Body of pancreas (tissue), 4 donors: ENCODE measurements at regions not wholly inside any gene's neighbourhood (a gene's known extent, or its start where the extent isn't known, plus 50 kb on each side); places are given as distances from the start of the nearest gene placed in this dataset.

ENCODE experiments used
- ATAC-seq: fragments of 150-250 bp; one replicate; pipeline ENCODE4 v1.9.1; 2016
- DNase-seq, 4 donors: peaks; one replicate each; pipeline ENCODE4 v3.0.0-alpha.2; 2019
- H3K27ac ChIP-seq, 4 donors: fragments of 200-600 bp; sonication (generic); 1 replicate in 3 of 4; 2 replicates in 1 of 4; pipeline versions ENCODE4 v1.5.1 to v1.6.1; 2016 to 2019; ENCODE audit warnings: mild to moderate bottlenecking in 1 of 4, mixed read lengths in 1 of 4, moderate library complexity in 1 of 4
- H3K27me3 ChIP-seq, 2 donors: fragments of 200-600 bp; sonication (generic); one replicate each; pipeline ENCODE4 v1.6.0; 2016; ENCODE audit warnings: mild to moderate bottlenecking in 1 of 2
- H3K36me3 ChIP-seq, 2 donors: fragments of 200-600 bp; sonication (generic); replicated peaks in 1 of 2; 2 replicates each; pipeline ENCODE4 v1.5.1; 2016; ENCODE audit warnings: low read depth in 2 of 2; ENCODE audit not compliant: insufficient read depth in 1 of 2
- H3K4me1 ChIP-seq: fragments of 200-600 bp; sonication (generic); one replicate; pipeline ENCODE4 v1.6.0; 2016
- H3K4me3 ChIP-seq, 2 donors: fragments of 200-600 bp; sonication (generic); 1 replicate in 1 of 2; 2 replicates in 1 of 2; pipeline ENCODE4 v1.5.1; 2016 to 2019
- H3K9me3 ChIP-seq, 3 donors: fragments of 200-600 bp; sonication (generic); 1 replicate in 2 of 3; 2 replicates in 1 of 3; pipeline ENCODE4 v1.5.1; 2016
- POLR2A ChIP-seq, 3 donors: fragments of 450-650 bp; IDR thresholded peaks; one replicate each; pipeline ENCODE4 v1.6.1; 2016; ENCODE audit warnings: antibody characterized with exemption in 3 of 3, mild to moderate bottlenecking in 2 of 3
- WGBS, 2 donors: methylation state at CpG; one replicate each; pipeline ENCODE4 v1.1.5; 2017; 5-methylcytosine and 5-hydroxymethylcytosine counted together
- intact Hi-C: fragments of 100-400 bp; cut with DNase I; formaldehyde crosslinking; loops from one replicate; pipeline ENCODE4 v1.15.1; 2023
- TF ChIP-seq, protein P1 (sequence below), 7 experiments: fragments of 450-650 bp in 4 of 7; fragments of 200-600 bp in 3 of 7; sonication (generic) in 3 of 7; IDR thresholded peaks; one replicate each; pipeline ENCODE4 v1.5.1; 2016 to 2019; ENCODE audit warnings: antibody characterized with exemption in 7 of 7

DNA sequence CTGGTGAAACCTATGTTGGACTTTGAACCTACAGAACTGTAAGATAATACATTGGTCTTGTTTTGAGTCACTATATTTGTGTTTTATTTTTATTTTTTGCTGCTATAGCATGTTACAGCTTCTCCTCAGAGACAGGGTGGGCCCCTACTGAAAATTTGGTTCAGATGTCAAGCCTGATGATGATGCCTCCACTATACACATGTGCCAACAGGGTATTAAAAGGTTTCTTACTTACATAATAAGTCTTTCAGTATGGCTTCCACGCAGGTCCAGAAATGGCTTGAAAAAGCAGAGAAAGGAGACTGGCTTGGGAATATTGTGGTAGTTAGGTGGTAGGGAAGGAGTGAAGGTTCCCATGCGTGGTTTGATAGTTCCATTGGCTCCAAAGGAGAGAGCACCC is 52.9 kb upstream of the ELAC2 start:
- H3K27me3 ChIP-seq = no peaks in the 10 kb centered on the region
- TF ChIP-seq POLR2A (IDR thresholded peaks at IDR 0.05) = no peak
- TF ChIP-seq, protein P1, sequence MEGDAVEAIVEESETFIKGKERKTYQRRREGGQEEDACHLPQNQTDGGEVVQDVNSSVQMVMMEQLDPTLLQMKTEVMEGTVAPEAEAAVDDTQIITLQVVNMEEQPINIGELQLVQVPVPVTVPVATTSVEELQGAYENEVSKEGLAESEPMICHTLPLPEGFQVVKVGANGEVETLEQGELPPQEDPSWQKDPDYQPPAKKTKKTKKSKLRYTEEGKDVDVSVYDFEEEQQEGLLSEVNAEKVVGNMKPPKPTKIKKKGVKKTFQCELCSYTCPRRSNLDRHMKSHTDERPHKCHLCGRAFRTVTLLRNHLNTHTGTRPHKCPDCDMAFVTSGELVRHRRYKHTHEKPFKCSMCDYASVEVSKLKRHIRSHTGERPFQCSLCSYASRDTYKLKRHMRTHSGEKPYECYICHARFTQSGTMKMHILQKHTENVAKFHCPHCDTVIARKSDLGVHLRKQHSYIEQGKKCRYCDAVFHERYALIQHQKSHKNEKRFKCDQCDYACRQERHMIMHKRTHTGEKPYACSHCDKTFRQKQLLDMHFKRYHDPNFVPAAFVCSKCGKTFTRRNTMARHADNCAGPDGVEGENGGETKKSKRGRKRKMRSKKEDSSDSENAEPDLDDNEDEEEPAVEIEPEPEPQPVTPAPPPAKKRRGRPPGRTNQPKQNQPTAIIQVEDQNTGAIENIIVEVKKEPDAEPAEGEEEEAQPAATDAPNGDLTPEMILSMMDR (IDR thresholded peaks at IDR 0.05) = no peak
- H3K36me3 ChIP-seq = no peaks in the 10 kb centered on the region
- ATAC-seq (no peak), DNase-seq (no peak)
- H3K27ac ChIP-seq = no peak overlapping the region
- WGBS, 2 donors = 60 to 74% methylated on average over 2 of the region's 2 CpGs
- no peak overlapping the region for H3K4me3 ChIP-seq
- peaks cover 0 to 5% (median 0%) of the 10 kb centered on the region in 3 donors for H3K9me3 ChIP-seq
- no peaks in the 10 kb centered on the region for H3K4me1 ChIP-seq
- intact Hi-C loops = no loop called here

DNA sequence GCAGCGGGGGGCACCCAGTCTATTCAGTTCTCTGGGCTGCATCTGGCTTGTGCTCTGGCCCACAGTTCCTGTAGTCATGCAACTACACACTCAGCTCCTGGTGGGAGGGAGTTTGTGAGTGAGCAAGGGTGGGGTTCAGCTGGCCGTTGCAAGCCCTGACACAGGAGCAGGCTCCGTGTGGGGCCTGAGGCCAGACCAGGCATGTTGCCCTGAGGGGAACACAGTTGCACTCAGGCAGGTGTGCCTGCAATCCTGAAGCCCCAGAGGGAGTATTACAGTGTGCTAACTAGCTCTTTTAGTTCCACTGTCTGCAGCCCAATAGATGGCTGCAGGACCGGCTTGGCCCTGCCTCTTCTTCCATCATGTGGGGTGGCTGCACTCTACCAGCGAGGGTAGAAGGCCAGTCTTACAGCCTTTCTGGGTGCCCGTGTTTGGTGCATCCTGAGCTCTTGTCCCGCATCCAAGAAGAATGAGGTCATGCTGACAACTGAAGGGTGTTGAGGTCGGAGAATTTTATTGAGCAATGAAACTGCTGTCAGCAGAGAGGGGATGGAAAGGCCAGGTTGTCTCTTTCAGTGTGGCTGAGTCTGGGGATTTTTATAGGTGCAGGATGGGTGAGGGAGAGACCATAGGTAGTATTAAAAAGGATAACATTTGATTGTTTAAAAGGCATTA is 49.9 kb upstream of the ELAC2 start:
- no peak for ATAC-seq
- intact Hi-C loops = no loop called here

More for the DNA sequence above, 49.9 kb upstream of the ELAC2 start:
- Histone ChIP-seq H3K4me3 (no peak overlapping the region), H3K9me3 (peaks cover 0 to 5% (median 0%) of the 10 kb centered on the region in 3 donors), H3K27me3 (no peaks in the 10 kb centered on the region), H3K27ac (no peak overlapping the region), H3K4me1 (no peaks in the 10 kb centered on the region), H3K36me3 (no peaks in the 10 kb centered on the region)
- DNase-seq = no peak
- WGBS, 2 donors = 60 to 71% methylated on average over 6 to 8 of the region's 8 CpGs
- no peak for TF ChIP-seq POLR2A (IDR thresholded peaks at IDR 0.05)
- TF ChIP-seq, protein P1 (IDR thresholded peaks at IDR 0.05) = no peak
